GM12872 (cell line): ENCODE measurements at regions not wholly inside any gene's neighbourhood (a gene's known extent, or its start where the extent isn't known, plus 50 kb on each side); places are given as distances from the start of the nearest gene placed in this dataset.

Experiments used
- TF ChIP-seq, protein P1 (sequence below): IDR thresholded peaks from 3 replicates; pipeline ENCODE4 v1.5.1; 2011; ENCODE audit warnings: low read depth, mild to moderate bottlenecking, low read length, moderate library complexity; ENCODE audit not compliant: insufficient read depth

GRCh38 chr10:43881657-43882056 lies 233.0 kb upstream of the ZNF32 start:
- TF ChIP-seq, protein P1, sequence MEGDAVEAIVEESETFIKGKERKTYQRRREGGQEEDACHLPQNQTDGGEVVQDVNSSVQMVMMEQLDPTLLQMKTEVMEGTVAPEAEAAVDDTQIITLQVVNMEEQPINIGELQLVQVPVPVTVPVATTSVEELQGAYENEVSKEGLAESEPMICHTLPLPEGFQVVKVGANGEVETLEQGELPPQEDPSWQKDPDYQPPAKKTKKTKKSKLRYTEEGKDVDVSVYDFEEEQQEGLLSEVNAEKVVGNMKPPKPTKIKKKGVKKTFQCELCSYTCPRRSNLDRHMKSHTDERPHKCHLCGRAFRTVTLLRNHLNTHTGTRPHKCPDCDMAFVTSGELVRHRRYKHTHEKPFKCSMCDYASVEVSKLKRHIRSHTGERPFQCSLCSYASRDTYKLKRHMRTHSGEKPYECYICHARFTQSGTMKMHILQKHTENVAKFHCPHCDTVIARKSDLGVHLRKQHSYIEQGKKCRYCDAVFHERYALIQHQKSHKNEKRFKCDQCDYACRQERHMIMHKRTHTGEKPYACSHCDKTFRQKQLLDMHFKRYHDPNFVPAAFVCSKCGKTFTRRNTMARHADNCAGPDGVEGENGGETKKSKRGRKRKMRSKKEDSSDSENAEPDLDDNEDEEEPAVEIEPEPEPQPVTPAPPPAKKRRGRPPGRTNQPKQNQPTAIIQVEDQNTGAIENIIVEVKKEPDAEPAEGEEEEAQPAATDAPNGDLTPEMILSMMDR = no peak

GRCh38 chr10:43880160-43880559 lies 231.5 kb upstream of the ZNF32 start:
- TF ChIP-seq, protein P1 = no peak

DNA sequence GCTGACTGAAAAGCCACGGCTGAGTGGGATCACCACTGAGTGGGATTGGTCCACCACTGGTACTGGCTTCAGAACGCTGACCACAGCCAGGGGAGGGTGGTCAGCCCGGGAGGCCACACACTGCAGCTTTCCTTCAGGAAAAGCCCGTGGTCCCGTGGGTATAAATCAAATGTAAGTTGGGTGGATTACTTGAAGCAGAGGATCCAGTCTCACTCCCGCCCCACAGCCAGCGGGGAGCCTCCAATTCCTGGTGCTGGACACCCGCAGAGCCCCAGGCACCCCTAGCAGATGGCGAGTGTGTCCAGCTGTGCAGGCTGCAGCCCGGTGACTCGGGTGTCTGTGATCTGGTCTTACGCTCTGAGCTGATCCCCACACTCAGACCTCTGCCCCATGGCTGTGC lies 231.1 kb upstream of the ZNF32 start:
- TF ChIP-seq, protein P1 = no peak

GRCh38 chr10:43879162-43879561 lies 230.5 kb upstream of the ZNF32 start:
- TF ChIP-seq, protein P1 = no peak

DNA sequence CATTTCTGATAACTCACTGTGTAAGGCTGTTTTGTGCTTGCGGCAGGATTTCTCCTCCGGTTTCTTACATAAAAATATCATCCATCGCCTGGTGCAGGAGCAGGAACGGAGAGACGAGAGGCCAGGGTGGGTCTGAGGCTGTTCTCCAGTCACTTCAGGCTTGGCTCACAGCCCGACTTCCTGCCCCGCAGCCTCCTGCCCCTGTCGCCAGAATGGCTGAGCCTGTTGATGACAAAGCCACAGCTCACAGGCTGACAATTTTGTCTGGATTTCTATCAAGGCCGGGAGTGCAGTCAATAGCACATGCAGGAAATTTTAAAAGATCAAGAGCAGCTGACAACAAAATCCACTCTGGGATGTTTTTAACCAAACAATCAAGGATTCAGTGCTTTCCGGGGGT lies 229.7 kb upstream of the ZNF32 start:
- TF ChIP-seq, protein P1 = no peak

- TF ChIP-seq, protein P1 = no peak
Measured at GRCh38 chr10:43876976-43877375, 228.3 kb upstream of the ZNF32 start.

DNA sequence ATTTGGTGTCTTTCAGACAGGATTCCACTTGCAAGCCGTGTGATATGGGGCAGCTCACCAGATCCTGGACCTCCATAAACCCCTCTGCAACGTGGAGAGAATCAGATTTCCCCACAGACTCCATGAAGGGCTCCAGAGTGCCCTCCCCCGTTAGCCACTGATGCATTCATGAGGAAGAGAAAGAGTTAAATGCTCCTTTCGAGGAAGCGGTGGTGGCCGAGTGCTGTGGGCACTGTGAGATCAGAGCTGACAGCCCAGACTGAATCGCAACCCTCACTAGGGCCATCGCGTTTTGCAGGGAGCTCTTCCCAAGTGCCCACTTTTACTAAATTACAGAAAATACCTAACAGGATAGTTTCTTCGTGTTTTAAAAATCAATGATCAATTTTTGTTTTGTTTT lies 226.3 kb upstream of the ZNF32 start:
- TF ChIP-seq, protein P1 = no peak

DNA sequence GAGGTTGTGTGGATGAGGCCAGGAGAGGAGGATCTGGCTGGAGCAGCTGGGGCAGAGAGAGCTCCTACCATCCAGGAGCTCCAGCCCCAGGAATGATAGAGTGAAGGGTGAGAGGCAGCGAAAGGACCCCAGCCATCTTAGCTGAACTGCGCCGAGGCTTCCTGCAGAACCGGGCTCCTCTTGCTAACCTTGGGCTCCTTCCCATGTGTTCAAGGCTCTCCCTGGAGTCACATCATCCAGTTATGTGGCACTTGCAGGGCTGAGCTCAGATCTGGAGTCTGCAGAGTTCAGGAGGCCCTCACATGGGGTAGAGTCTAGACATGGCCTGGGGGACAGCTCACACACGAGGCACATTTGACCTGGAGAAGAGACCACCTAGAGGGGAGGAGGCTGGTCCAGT lies 225.0 kb upstream of the ZNF32 start:
- TF ChIP-seq, protein P1 = no peak
